GM20000 (cell line): ENCODE measurements at regions not wholly inside any gene's neighbourhood (a gene's known extent, or its start where the extent isn't known, plus 50 kb on each side); places are given as distances from the start of the nearest gene placed in this dataset.

Experiments
- DNase-seq: peaks from one replicate; pipeline ENCODE4 v3.0.0; 2012; ENCODE audit warnings: low spot score
- TF ChIP-seq, protein P1 (sequence below): IDR thresholded peaks from 2 replicates; pipeline ENCODE4 v1.5.1; 2012; ENCODE audit warnings: mild to moderate bottlenecking, control low read depth; ENCODE audit errors: extremely low read depth, missing control alignments

DNA sequence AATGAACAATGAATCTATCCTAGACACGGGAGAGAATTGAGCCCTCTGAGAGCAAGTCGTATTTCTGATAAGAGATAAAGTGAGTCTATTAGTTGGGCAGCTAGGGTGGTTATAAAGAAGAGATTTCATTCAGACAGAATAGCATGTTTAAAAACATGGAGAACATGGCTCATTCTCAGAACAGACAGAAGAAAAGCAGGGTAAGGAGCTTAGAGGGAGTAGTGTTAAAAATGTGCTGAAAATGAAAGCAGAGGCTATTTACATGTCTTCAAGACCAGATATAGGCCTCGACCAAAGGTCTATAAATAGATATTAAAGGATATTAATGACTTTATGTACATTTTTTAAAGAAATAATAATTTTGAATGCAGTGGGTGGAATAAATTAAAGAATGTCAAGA lies 149.5 kb downstream of the SLITRK1 start:
- no peak for DNase-seq
- TF ChIP-seq, protein P1, sequence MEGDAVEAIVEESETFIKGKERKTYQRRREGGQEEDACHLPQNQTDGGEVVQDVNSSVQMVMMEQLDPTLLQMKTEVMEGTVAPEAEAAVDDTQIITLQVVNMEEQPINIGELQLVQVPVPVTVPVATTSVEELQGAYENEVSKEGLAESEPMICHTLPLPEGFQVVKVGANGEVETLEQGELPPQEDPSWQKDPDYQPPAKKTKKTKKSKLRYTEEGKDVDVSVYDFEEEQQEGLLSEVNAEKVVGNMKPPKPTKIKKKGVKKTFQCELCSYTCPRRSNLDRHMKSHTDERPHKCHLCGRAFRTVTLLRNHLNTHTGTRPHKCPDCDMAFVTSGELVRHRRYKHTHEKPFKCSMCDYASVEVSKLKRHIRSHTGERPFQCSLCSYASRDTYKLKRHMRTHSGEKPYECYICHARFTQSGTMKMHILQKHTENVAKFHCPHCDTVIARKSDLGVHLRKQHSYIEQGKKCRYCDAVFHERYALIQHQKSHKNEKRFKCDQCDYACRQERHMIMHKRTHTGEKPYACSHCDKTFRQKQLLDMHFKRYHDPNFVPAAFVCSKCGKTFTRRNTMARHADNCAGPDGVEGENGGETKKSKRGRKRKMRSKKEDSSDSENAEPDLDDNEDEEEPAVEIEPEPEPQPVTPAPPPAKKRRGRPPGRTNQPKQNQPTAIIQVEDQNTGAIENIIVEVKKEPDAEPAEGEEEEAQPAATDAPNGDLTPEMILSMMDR, result no peak

DNA sequence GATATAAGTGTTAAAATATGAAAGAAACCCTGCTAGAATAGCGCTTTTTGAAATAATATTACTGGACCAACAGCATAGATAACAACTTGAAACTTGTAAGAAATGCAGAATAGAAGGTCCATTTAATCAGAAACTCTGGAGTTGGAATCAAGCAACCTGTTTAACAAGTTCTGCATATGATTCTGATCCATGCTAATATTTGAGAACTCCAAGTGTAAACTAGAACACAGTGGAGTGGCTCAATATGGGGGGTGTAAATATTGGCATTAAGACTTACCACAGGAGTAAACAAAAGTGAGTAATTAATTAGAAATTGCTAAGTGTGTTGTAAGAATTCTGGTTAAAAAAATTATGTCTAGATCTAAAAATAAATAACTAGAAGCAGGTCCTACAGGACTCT lies 151.2 kb downstream of the SLITRK1 start:
- TF ChIP-seq, protein P1, result no peak
- no peak for DNase-seq

DNA sequence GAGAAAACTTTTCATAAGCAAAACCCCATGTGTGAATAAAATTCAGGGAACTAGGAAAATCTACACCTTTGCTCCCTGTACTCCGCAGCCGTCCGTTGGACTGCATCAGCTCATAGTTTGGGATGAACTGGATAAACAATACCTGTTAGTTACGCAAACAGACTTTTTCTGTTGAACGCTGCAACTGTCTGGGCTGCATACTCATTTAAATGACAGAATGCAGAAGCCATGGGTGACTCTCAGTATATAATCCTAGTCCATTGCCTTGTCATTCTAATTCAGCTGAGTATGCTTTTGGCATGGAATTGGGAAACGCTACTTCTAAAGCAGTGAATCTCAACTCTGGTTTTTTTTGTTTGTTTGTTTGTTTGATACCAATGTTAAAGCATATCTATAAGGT lies 151.6 kb downstream of the SLITRK1 start:
- DNase-seq, result no peak
- TF ChIP-seq, protein P1, result no peak

DNA sequence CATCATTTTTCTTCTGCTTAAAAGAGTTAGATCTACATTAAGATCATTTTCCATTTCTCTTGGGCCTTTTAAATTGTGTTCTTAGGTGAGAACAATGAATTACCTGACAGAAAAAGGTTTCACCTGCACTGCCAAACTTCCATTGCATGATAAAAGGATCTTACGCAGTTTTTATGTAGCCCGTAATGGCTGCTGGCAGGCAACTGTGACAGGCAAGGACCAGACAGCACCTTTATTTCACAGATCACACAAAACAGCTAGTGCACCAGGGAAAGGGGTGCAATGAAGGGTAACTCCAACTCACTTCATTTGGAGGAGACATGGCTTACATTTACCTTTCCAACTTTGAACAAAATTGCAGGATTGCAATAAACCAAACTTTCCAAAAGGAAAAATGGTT lies 159.8 kb downstream of the SLITRK1 start:
- no peak for DNase-seq
- TF ChIP-seq, protein P1, result no peak

DNA sequence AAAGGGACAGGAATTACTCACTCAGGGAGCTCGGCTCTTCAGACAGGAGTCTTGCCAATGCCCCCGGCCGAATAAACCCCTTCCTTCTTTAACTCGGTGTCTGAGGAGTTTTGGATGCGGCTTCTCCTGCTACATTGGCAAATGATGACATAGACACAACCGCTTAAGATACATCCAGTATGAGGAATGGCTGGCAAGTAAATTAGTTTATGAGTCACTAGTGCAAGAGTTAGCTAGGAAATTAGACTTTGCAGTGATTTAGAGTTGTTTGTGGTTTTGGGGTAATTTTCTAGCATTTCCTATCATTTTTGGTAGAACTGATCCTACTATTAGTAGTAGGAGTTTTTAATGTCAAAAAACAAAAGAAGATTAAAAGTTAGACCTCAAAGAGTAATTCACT lies 166.2 kb downstream of the SLITRK1 start:
- DNase-seq, result no peak
- TF ChIP-seq, protein P1, result no peak

DNA sequence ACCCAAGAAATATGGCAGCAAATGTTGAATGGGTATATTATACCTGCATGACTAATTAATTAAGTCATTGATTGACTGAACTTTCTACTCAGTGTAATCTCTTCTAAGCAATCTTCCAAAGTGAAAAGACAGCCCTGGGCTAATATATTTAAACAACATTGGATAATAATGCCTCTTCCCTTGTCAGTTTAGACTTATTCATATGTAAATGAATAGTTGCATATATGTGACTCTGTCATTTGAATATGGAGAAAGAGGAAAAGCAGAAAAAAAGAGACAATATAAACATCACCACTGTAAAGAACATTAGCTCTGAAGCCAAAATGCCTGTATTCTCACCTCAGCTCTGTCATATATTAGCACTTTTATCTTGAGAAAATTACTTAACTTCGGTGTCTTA lies 168.0 kb downstream of the SLITRK1 start:
- no peak for DNase-seq
- TF ChIP-seq, protein P1, result no peak

DNA sequence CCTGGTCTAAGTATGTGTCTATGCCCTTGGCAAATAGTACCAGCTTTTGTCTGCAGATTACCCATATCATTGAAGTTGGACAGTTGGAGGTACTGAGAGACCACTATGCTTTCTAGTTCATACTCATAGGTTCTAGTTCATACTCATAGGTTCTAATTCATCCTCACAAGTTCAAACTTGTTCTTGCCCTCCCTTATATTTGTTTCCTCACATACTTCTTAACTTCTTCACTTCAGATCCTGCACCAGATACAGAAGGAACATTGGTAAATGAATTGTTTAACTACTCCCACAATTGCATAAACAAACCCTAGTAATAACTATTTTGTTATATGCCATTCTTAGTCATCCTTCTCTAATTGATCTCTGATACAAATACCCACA lies 172.2 kb downstream of the SLITRK1 start:
- no peak for DNase-seq
- TF ChIP-seq, protein P1, result no peak
